CD4-positive, alpha-beta T cell treated with Interleukin-21 for 1 hour (primary cell): ENCODE measurements at regions not wholly inside any gene's neighbourhood (a gene's known extent, or its start where the extent isn't known, plus 50 kb on each side); places are given as distances from the start of the nearest gene placed in this dataset.

ENCODE experiments used
- DNase-seq: peaks from one replicate; pipeline ENCODE4 v3.0.0-alpha.2; 2020

DNA sequence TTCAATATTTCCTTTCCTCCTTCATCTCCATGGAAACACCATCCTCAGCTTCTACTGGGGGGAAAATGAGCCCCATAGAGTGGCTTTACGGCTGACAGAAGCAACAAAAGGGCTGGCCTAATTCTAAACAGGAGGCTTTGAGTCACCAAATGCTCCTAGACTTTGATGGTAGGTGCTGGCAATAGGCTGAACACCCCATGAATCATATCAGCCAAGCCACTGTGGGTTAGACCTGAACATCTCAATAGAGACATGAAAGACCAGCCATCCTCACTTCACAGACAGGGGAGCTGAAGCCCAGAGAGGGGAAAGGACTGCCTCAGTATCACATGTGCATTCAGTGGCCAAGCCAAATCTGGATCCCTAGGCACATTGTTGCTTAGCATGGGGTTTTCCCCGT is 107.6 kb downstream of the AMER1 start:
- DNase-seq = no peak

DNA sequence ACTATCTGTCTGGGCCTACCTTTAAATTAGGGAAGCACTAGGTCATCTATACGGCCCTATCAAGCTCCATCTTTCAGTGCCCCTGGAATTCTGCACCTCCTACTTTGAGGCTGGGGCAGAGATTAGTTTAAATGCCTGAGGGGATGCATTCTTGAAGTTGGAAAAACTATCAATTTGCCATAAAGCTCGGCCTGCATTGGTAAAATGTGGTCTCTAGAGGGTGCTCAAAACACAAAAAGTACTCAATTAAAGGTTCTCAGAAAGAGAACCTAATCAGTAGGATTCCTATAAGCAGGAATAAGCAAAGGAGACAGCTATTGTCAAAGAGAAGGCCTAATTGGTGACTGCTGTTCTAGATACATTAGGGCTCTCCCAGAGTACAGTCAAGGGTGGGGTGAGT is 111.7 kb downstream of the AMER1 start:
- peak; percentile 0 for DNase-seq
